Left ventricle myocardium inferior (tissue), 1 donor: ENCODE measurements at regions not wholly inside any gene's neighbourhood (a gene's known extent, or its start where the extent isn't known, plus 50 kb on each side); places are given as distances from the start of the nearest gene placed in this dataset.

Source experiments
- DNase-seq: peaks from one replicate; pipeline ENCODE4 v3.0.0-alpha.2; 2020
- H3K27ac ChIP-seq: fragments of 200-600 bp; replicated peaks from 2 replicates; pipeline ENCODE4 v1.8.0; 2021
- H3K27me3 ChIP-seq: fragments of 200-600 bp; 2 replicates; pipeline ENCODE4 v1.8.0; 2021; ENCODE audit warnings: low read depth
- H3K36me3 ChIP-seq: fragments of 200-600 bp; 2 replicates; pipeline ENCODE4 v1.8.0; 2021
- H3K4me1 ChIP-seq: fragments of 200-600 bp; 2 replicates; pipeline ENCODE4 v1.8.0; 2021
- H3K4me3 ChIP-seq: fragments of 200-600 bp; 2 replicates; pipeline ENCODE4 v1.8.0; 2021; ENCODE audit warnings: mild to moderate bottlenecking, moderate library complexity
- H3K9me3 ChIP-seq: fragments of 200-600 bp; replicated peaks from 2 replicates; pipeline ENCODE4 v1.8.0; 2021
- CTCF ChIP-seq: fragments of 200-600 bp; IDR thresholded peaks from 2 replicates; pipeline ENCODE4 v1.8.0; 2021; ENCODE audit warnings: antibody characterized with exemption, mild to moderate bottlenecking, borderline replicate concordance
- intact Hi-C: fragments of 100-400 bp; cut with micrococcal nuclease; formaldehyde crosslinking; loops from one replicate; pipeline ENCODE4 v1.11.0; 2022
- donor health status: DM: no; HTN: yes; CAD: no; lungs with severe emphysema.

GRCh38 chr5:167552356-167552755 is 739.1 kb upstream of the WWC1 start:
- H3K27me3 ChIP-seq: peaks cover 5% of the 10 kb centered on the region
- no peaks in the 10 kb centered on the region for H3K36me3 ChIP-seq
- intact Hi-C loops: no loop called here
- no peak overlapping the region for H3K4me3 ChIP-seq
- H3K4me1 ChIP-seq: no peaks in the 10 kb centered on the region
- TF ChIP-seq CTCF: no peak
- H3K9me3 ChIP-seq: no peaks in the 10 kb centered on the region
- DNase-seq: no peak
- H3K27ac ChIP-seq: no peak overlapping the region

GRCh38 chr5:167553511-167553910 is 737.9 kb upstream of the WWC1 start:
- no peak for DNase-seq
- intact Hi-C loops: no loop called here
- H3K27me3 ChIP-seq: peaks cover 9% of the 10 kb centered on the region
- no peaks in the 10 kb centered on the region for H3K36me3 ChIP-seq
- TF ChIP-seq CTCF: no peak
- no peaks in the 10 kb centered on the region for H3K9me3 ChIP-seq
- H3K4me3 ChIP-seq: no peak overlapping the region
- no peak overlapping the region for H3K27ac ChIP-seq
- H3K4me1 ChIP-seq: no peaks in the 10 kb centered on the region

- H3K27ac ChIP-seq: no peak overlapping the region
- H3K4me3 ChIP-seq: no peak overlapping the region
- peaks cover 21% of the 10 kb centered on the region for H3K27me3 ChIP-seq
- no peaks in the 10 kb centered on the region for H3K4me1 ChIP-seq
- no peak for TF ChIP-seq CTCF
- H3K9me3 ChIP-seq: no peaks in the 10 kb centered on the region
- intact Hi-C loops: no loop called here
- no peak for DNase-seq
- no peaks in the 10 kb centered on the region for H3K36me3 ChIP-seq
These were observed 736.7 kb upstream of the WWC1 start for GRCh38 chr5:167554564-167555290.

- no peak for DNase-seq
- Histone ChIP-seq H3K27ac (no peak overlapping the region), H3K9me3 (no peaks in the 10 kb centered on the region), H3K4me1 (no peaks in the 10 kb centered on the region), H3K36me3 (no peaks in the 10 kb centered on the region), H3K27me3 (peaks cover 28% of the 10 kb centered on the region), H3K4me3 (no peak overlapping the region)
- no peak for TF ChIP-seq CTCF
- intact Hi-C loops: no loop called here
These were observed 735.8 kb upstream of the WWC1 start for GRCh38 chr5:167555565-167556166.

GRCh38 chr5:167557359-167557758 is 734.1 kb upstream of the WWC1 start:
- no peaks in the 10 kb centered on the region for H3K36me3 ChIP-seq
- peaks cover 31% of the 10 kb centered on the region for H3K27me3 ChIP-seq
- H3K9me3 ChIP-seq: no peaks in the 10 kb centered on the region
- no peak for DNase-seq
- intact Hi-C loops: no loop called here
- H3K4me3 ChIP-seq: no peak overlapping the region
- no peaks in the 10 kb centered on the region for H3K4me1 ChIP-seq
- TF ChIP-seq CTCF: no peak
- H3K27ac ChIP-seq: no peak overlapping the region
